COLO668 (cell line): ENCODE measurements at regions not wholly inside any gene's neighbourhood (a gene's known extent, or its start where the extent isn't known, plus 50 kb on each side); places are given as distances from the start of the nearest gene placed in this dataset.
A peak's percentile ranks its signal among the peaks of the same experiment; 100 is the strongest.
"Not testable (repeated sequence)": the region's sequence is repeated elsewhere in the genome, so short reads cannot be mapped to it uniquely, and the experiment has no call there.

Experiments used
- DNase-seq: peaks from one replicate; lab custom pipeline; 2025; ENCODE audit not compliant: unreplicated experiment; lab: John Stamatoyannopoulos, UW

DNA sequence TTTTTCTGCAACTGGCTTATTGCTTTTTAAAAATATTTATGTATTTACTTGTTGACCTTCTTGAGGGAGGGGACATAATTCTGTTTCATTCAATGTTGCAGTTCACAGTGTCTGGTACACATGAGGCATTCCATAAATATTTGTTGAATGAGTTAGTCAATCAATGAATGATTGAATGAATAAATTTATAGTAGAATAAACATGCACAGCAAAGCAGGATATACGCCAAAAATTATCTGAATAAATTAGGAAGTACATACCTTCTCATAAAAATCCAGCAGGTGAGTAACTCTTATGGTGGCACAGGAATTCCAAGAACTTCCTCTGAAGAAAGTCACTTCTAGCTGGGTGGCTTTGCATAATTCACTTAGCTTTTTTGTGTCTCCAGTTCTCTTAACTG lies 469.4 kb upstream of the ATP11B start:
- DNase-seq = no peak

DNA sequence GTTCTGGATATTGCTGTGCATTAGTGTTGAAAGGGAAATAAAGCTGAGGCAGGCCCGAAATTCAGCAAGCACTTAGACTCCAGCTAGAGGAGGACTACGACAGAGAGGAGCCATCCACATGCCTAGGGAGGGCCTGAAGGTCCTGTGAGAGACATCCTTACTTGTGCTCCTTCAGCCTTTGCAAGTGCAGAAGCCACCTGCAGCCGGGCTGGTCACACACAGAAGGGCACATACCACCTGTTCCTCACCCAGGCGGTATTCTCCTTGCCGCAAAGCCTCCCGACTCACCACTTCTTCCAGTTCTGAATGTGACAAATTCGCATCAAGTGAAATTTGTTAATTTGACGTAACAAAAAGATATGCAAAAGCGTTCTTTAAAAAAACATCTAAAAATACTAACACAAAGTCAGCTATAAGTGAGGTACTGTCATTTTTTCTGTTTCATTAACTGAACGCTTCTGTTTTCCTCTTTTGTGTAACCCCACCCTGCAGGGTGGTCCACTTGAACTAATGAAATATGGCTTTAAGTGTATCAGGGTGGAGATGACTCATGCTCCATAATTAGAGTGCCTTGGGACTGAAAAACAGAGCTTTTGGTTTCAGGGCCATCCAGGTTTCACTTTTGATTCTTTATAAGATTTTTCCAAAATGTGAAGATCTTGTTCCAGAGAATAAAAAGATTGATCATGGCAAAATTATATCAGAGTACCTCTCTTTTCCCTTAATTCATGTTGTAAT lies 467.9 kb upstream of the ATP11B start:
- no peak for DNase-seq

DNA sequence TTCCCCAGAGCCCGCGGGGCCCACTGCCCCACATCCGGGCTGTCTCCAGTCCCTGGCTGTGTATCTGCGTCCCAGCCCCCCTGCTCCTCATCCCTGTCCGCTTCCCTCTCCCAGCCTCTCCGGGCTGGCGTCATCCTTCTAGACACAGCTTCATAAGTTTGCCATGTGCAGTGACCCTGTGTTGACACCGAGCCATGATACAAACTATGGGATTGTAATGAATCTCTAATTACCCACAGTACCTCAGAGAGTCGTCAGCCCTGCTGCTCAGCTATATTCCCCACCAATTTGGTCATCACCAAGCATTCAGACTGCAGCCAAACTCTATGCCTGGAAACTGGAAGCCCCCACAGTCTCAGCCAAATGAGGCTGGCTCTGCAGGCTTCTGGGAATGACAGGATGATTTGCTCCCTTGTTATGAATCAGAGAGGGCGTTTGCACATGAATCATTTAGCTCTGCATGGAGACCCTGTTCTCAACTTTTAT lies 466.1 kb upstream of the ATP11B start:
- DNase-seq = no peak

DNA sequence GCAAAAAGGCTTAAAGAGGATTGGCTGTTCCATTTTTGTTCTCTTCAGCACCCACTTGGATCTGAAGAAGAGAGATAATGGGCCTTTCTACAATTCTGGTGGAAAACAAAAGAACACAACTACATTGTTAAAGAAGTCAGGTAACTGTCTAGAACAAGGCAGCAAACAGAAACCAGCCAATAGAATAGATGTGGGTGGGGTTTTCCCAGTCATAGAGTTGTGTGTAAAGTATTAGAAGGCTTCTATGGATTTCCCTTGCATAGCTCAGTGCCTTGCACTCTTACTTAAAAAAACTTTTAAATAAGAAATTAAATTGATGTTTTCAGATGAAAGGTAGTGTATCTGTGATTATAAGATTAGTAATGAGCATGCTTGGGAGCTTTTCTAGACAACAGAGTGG lies 462.7 kb upstream of the ATP11B start:
- DNase-seq = no peak

DNA sequence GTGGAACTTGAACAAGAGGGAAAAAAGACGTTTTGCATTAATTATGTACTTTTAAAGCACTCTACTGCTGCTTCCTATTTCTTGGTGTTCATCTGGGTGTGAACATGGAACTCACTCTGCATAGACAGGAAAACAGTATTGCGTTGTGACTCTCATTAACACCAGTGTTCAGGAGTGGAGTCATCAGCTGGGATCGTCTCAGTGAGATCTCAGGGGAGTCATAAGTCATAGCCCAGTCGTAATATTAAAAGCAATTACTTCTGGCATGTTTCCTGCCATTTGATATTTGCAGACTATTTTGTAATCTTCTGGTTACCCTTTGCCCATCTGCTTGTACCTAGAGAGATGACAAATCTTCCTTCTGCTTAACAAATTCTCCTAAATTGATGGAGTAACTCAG lies 462.0 kb upstream of the ATP11B start:
- no peak for DNase-seq

DNA sequence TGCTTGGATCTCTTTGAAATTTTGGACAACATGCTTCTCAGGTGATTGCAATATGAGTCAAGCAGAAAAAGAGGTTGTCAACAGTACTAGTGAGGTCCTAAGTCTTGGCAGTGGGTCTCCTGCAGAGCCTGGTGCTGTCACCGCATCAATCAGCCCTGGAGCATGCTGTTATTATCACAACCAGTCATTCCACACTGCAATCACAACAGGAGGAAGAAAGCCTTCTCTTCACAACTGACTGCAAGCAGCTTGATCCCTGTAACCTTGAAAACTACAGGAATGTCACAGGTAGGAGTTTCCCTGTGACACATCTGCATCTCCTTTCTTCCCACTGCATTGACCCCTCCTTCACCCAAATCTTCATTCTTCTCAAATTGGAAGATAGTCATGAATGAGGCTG lies 451.1 kb upstream of the ATP11B start:
- no peak for DNase-seq

DNA sequence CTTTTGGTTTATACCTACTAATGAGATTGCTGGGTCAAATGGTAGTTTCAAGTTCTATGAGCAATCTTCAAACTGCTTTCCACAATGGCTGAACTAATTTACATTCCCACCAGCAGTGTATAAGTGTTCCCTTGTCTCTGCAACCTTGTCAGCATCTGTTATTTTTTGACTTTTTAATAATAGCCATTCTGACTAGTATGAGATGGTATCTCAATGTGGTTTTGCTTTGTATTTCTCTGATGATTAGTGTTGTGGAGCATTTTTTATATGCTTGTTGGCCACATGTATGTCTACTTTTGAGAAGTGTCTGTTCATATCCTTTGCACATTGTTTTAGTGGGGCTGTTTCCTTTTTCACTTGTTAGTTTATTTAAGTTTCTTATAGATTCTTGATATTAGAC lies 449.3 kb upstream of the ATP11B start:
- DNase-seq = not testable (repeated sequence)

DNA sequence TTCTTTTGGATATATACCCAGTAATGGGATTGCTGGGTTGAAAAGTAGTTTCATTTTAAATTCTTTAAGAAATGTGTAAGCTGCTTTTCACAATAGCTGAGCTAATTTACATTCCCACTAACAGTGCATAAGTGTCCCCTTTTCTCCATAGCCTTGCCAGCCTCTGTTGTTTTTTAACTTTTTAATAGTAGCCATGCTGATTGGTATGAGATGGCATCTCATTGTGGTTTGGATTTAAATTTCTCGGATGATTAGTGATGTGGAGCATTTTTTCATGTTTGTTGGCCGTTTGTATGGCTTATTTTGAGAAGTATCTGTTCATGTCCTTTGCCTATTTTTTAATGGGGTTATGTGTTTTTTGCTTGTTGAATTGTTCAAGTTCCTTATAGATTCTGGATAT lies 444.3 kb upstream of the ATP11B start:
- DNase-seq = no peak

DNA sequence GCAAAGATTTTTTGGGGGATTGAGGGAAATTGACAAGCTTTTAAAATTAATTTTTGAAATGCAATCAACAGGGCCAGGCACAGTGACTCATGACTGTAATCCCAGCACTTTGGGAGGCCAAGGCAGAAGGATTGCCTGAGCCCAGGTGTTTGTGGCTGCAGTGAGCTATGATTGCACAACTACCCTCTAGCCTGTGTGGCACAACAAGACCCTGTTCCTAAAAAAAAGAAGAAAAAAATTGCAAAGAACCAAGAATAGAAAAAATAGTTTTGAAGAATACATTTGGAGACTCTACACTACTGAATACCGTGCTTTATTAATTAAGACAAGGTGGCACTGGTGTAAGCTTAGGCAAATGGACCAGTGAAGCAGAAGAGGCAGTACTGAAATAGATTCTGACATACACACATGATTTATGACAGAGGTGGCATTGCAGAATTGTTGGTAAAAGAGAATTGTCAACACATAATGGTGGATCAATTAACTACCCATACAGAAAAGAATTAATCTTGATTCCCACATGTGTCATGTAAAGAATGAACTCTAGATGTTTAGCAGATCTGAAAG lies 443.3 kb upstream of the ATP11B start:
- DNase-seq = no peak

DNA sequence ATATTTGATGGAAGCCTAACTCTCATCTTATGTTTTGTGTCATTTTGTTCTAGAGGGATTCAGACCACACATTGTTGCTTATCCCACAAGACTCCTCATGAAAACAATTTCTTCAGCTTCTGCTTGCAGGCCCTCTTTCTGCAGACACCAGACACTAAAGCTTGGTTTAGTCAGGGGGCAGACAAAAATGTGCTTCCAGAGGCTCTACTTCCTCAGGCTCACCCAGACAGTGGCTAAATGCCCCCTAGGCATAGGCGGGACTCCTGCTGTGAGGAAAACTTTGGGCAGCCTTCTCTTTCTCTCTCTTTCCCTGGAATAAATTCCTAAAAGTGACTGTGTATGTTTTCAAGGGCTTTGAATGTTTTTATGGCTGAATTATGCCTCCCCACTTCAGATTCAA lies 435.4 kb upstream of the ATP11B start:
- DNase-seq = no peak

DNA sequence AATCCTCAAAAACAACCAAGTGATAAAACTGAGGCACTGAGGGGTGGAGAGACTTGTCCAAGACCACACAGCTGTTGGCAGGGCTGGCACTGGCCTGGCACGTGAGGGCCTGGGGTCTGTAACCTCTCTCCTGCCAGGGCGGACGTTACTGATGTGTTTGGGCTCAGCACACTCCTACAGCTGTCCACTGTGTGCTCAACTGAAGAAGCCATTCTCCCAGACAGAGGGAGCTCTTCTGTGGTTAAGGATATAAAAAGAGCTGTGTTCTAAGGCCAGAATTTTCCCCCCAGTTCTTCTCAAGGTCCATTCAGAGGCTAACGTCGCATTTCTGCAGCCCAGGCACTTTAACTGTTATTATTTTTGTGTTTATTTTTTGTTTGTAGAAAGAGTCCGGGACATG lies 429.0 kb upstream of the ATP11B start:
- no peak for DNase-seq

DNA sequence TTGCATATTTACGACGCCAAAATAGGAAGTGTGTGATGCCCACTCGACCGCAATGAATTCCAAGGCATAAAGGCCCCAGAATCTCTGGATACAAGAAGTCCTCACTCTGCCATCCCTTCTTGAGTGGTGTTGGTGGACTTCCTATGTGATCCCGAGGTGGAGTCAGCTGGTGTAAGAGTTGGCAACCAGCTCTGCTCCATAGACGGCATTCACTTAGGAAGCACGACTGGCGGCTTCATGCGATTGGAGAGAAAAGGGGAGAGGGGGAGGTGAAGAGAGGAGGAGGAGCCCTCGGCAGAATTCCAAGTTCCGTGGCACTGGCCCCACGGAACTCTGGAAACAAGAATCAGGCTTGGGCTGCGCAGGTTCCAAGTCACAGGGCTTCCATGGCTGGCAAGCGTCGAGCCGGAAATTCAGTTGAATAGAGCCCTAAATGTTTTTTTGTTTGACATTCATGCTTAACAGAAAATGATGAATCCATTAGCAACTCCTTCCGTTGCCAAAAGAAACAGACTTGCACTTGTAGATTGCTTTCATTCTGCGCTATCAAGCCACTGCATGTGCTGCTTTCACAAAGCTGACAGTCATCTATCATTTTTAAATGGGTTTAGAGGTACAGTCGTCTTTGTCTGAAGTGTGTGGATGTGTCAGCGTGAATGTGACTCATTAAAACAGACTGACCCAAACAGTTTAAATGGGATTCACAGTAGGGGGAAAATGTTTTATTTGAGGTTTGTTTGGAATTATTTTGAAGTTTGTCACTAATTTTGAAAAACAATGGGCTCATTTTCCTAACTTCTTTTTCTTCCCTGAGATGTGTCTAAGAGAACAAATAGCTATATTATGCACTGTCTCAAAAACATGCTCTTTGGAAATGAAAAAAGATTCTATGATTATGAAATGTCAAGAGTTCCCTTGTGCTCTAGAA lies 428.3 kb upstream of the ATP11B start:
- DNase-seq = peak; percentile 66

DNA sequence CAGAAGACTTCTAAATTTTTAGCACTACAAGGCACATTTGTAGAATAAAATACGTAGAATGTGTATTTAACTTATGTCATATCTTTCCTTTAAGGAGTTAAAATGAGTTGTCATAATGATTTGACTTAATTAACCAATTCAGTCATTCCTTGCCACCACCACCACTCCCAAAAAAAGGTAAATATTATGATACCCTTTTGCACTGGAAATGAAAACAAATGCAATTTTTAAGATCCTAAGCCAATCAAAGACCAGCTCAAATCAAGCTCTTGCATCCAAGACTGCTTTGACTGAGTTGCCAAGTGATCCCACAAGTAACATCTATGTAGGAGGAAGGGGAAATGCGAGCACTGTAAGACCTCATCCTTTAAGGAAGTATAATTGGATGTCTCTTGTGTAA lies 426.6 kb upstream of the ATP11B start:
- no peak for DNase-seq

DNA sequence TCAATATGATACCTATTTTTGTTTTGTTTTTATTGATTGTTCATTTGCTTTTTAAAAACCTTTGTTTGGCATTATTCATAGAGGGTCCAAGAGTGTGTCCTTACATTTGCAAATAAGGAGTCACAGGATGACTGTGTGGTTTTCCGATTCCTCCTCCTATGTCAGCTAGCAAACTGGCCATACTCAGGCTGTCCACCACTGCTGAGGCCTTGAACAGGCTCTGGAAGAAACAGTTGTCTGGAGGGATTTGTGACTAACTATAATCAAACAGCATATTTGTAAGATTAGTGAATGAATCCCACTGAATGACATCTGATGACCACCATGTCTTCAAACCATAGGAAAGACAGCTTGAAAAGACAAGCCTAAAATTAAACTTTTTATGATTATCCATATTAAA lies 423.4 kb upstream of the ATP11B start:
- DNase-seq = no peak

DNA sequence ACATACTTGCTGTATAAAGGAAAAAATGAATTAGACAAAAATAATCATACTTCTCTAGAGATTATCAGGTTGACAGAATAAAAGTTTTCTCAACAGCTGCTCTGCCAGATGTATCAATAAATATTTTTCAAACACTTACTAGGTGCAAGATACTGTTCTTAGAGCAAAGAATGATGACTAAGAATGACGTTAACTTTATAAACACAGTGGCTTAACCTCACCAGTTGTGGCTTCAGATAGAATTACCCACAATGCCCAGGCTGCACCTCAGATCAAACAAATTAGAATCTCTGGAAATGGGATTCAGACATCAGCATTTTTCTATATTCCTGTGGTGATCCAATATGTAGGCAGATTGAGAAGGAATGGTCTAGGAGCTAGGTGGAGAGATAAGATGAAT lies 422.4 kb upstream of the ATP11B start:
- no peak for DNase-seq

DNA sequence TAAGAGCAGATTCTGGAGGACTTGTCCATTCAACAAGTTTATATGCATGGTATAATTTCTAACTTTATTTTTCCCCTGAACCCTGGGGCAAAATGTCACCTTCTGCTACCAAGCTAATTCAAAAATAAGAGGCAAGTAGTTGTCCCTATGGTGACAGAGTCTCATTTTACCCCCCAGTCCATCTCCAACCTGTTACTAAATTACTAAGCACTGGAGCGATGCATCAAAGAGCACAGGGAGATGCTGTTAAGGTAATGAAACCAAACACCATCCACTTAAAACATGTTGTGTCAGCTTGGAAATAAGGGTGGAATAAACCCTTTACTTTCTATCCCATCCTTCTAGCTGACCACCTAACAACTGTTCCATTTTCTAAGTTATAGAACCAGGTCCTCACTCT lies 417.4 kb upstream of the ATP11B start:
- no peak for DNase-seq

DNA sequence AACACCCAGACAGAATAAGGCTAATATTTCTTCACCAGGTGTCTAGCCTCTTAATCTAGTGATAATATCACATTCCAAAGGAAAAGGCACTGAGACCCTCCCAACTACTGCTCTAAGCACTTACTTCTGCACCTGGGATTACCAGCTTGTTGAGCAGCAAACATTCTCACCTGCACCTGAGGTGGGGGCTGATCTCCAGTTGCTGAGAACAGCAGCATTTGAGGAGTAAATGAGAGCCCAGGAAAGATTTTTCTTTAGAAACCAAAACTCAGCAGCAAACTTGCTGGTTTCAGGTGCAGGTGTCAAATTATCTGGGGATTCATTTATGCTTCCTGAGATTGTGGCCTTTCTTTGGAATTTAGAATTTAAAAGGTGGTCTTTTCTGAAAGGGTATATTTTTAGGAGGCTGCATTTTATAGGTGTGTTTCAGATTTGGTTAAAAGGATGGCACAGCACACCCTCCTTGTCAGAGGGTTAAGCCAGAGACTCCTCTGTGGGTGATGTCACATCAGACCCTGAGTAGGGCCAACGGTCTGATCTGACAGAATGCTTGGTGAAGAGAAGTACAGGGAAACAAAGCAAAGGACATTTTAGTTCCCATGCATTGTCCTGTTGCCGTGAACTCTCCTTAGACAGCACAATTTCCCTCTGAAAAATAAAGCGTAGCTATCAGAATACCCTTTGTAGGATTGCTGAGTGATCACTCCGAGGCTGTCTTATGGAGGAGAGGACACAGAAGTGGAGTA lies 411.0 kb upstream of the ATP11B start:
- DNase-seq = no peak

DNA sequence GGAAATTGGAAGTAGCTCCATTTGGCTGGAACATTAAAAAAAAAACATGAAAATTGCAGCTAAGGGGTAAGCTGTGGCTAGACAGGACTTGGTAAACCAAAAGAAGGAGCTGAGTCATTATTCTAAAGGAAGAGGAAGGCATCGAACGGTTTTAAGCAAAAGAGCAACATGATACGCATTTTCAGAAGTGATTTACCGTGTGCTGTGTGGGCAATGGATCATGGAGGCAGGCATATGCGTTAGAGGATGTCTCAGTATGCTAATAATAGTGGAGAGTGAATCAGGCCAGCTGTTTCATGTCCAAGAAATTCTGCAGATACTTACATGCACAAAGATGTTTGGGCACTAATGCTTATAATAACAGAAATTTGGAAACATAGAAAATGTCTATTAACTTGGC lies 409.1 kb upstream of the ATP11B start:
- no peak for DNase-seq

DNA sequence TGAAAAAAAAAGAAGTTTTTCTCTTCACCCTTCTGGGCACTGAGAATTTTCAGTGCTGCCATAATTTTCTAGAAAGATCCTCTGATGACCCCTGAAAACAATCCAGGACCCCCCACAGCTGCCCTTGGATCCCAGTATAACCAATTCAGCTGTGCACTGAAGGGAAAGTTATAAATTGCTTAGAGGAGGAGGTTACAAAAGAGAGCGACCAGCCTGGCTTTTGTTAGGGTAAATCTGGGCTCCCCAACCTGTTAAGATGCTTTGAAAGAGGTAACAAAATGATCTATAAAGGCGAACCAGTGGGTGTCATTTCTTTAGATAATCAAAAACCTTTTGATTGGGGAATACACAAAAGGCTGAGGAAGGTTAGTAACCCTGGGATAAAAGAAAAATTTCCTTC lies 407.9 kb upstream of the ATP11B start:
- no peak for DNase-seq

DNA sequence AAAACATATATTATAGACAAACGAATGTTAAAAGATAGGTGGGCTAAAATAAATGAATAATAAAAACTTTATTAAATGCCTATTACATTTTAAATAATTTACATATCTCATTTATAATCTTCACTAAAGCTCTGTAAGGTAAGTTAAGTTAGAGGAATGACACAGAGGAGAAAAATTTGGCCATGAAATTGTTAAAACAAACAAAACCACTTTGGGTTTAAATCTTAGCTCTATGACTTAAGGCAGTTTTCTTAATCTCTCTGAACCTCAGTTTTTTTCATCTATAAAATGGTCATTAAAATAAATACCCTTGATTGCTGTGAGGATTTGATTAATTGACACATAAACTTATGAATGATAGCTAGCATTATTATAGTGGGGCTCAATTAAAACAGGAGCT lies 404.8 kb upstream of the ATP11B start:
- DNase-seq = no peak

DNA sequence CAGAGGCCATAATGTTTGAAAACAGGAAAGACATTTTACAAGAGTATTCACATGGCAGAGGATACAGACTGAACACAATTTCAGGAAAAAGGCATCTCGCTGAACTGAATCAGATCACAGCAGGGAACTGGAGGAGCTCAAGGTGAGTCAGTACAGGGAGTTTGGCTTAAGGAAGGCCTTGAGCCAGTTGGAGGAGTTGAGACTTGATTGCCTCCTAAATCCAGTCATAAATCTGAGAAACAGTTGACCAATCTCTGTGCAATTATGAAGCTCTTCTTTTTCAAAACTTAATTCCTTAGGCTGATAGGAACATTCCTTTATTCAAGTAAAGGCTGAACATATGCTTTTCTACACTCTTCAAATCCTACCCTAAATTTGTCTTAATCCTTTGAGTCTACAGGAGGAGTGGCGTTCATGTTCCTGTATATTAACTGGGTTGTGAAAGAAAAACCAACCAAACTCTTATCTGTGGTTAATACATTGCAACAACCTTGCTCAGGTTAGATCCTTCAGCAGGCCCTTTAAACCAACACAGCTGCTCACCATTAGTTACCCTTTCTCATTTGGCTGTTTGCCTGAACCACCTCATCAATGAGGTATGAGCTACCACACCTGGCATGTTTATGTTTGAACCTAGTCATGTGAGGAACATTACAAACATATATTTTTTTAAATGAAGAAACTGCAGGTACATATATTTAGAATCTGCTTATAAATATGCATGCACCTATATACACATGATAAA lies 404.1 kb upstream of the ATP11B start:
- DNase-seq = peak; percentile 60
